Choroid plexus epithelial cell (primary cell): ENCODE measurements at regions not wholly inside any gene's neighbourhood (a gene's known extent, or its start where the extent isn't known, plus 50 kb on each side); places are given as distances from the start of the nearest gene placed in this dataset.
"Not testable (repeated sequence)": the region's sequence is repeated elsewhere in the genome, so short reads cannot be mapped to it uniquely, and the experiment has no call there.

Source experiments
- DNase-seq: peaks from one replicate; pipeline ENCODE4 v3.0.0-alpha.2; 2010; ENCODE audit warnings: low read depth
- H3K4me3 ChIP-seq: 2 replicates; pipeline ENCODE4 v1.5.1; 2011; ENCODE audit warnings: low read depth, mild to moderate bottlenecking, control low read depth, low read length, moderate library complexity
- TF ChIP-seq, protein P1 (sequence below): conservative IDR thresholded peaks from 2 replicates; pipeline ENCODE4 v1.5.1; 2011; ENCODE audit warnings: low read depth, mild to moderate bottlenecking, control low read depth, inconsistent platforms, low read length, moderate library complexity

DNA sequence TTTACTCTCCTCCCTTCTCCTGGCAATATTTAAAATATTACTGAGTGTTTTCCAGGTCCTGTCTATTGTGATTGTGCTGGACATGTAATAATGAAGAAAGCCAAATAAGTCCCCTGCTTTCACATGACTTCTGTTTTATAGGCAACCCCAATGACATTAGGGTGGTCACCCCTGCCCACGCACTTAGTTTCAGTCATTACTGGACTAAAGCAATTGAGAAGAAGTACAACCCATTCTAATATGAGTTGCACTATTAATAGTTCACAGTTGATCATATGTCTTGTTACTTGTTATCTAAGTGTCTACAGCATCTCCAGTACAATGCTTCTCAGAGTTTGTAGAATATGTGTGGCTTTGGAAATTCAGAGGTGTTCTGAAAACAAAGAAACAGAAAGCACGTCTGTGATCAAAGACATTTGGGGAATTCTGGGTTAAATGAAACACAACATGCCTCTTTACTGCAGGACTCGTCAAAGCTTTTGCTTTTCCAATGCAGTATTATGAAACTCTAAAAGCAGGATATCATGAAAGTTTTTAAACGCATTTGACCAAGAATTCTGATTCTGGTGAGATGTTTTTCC lies 789.5 kb downstream of the DHX35 start:
- H3K4me3 ChIP-seq = no peak overlapping the region
- TF ChIP-seq, protein P1, sequence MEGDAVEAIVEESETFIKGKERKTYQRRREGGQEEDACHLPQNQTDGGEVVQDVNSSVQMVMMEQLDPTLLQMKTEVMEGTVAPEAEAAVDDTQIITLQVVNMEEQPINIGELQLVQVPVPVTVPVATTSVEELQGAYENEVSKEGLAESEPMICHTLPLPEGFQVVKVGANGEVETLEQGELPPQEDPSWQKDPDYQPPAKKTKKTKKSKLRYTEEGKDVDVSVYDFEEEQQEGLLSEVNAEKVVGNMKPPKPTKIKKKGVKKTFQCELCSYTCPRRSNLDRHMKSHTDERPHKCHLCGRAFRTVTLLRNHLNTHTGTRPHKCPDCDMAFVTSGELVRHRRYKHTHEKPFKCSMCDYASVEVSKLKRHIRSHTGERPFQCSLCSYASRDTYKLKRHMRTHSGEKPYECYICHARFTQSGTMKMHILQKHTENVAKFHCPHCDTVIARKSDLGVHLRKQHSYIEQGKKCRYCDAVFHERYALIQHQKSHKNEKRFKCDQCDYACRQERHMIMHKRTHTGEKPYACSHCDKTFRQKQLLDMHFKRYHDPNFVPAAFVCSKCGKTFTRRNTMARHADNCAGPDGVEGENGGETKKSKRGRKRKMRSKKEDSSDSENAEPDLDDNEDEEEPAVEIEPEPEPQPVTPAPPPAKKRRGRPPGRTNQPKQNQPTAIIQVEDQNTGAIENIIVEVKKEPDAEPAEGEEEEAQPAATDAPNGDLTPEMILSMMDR = no peak
- no peak for DNase-seq

DNA sequence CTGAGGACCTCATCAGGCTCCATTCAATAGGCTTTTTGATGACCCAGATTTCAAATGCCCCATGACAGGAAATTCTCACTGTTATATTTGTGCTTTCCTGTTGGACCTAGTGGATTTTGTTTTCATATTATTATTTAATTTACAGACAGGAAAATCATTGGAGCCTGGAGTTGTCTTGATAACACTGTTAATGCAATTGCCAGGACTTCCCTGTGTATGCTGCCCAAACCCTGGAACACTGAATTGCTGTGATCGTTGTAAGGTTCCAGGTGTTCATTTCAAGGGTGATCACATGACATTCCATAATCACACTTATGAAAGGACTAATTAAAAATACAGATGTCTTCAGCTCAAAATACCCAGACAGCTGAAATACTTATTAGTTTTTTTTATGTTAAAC lies 783.2 kb downstream of the DHX35 start:
- TF ChIP-seq, protein P1 = no peak
- H3K4me3 ChIP-seq = no peak overlapping the region
- DNase-seq = no peak

DNA sequence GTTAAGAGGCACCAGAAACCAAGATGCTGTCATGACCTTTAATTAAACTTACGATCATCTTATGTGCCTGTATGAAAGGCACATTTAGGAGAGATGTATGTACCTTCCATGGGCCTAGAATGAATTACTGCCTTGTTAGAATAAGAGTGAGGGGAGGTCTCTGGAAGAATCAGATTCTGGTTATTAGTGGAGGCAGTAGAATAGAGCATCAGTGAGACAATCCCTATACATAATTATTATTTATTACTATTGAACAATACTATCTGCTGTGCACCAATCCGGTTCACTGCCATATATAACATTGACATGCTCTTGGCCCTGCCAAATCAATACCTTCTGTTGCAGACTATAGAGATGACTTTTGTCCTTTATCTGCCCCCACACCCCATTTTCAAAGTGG lies 776.5 kb downstream of the DHX35 start:
- no peak for DNase-seq
- no peak overlapping the region for H3K4me3 ChIP-seq
- TF ChIP-seq, protein P1 = no peak

DNA sequence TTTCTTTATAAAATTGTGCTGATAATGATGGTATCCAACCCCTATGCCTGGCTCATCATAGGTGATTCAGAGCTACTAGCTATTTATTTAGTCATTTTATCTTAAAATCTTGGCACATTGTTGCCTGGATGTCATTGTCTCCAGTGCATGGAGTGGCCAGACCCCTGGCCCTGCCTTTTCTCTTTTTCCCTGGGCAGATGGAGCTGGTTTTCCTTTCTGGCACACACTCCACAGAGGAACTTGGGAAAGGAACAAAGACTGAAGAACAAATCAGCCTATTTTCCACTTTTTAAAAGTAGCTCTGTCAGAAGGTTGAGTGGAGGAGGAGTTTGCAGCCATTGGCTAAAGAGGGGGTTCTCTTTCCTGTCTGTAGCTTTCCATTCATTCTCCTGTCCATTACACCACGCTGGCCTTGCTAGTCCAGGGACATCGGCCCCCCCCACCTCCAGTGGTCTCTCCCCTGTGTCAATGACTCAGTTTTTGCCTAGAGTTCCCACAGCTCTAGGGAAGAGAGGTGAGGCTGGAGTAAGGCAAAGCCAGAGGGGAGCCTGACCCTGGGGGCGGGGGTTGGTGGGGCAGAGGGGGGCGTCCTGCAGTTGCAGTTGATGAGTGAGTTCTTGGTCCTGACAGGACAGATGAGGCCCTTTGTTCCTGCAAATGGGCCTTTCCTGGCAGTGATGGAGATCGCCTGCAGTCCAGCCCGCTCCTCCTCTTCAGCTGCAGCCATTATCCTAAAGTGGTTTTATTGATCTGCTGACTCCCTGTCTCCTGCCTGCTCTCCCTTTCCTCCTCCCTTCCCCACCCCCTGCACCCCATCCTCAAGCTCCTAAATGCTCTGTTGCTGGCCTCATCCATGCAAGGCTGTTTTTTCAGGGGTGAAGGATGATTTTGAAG lies 774.5 kb downstream of the DHX35 start:
- no peak overlapping the region for H3K4me3 ChIP-seq
- TF ChIP-seq, protein P1 = no peak
- DNase-seq = no peak

DNA sequence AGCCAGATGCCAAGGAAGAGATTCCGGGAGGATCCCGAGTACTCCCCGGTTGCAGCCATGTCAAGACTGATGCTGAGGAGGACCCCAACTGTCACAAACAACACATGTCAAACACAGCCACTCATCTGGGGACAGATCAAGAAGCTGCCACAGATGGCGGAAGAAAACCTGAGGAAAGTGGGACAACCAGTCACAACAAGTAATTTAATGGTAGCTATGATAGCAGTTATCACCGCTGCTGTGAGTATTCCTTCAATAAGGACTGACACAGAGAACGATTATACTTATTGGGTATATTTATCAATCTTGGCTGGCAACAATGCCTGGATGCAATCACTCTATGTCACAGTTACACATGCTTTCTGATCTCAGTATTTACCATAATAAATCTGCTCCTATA lies 763.4 kb downstream of the DHX35 start:
- H3K4me3 ChIP-seq, DNase-seq: not testable (repeated sequence)

DNA sequence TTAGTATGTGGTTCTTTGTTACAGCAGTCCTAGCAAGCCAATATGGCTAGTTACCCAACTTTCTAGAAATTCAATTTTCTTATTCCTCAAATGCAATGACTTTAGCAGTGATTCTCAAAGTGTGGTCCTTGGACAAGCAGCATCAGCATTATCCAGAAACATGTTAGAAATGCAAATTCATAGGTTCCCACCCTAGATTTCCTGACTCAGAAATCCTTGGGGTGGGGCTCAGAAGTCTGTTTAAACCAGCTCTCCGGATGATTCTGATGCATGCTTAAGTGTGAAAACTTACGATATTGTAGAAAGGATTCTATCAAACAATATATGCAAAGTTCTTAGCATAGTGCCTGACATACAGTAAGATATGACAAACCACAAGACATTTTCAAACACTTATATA lies 757.1 kb downstream of the DHX35 start:
- TF ChIP-seq, protein P1 = no peak
- no peak for DNase-seq
- no peak overlapping the region for H3K4me3 ChIP-seq

DNA sequence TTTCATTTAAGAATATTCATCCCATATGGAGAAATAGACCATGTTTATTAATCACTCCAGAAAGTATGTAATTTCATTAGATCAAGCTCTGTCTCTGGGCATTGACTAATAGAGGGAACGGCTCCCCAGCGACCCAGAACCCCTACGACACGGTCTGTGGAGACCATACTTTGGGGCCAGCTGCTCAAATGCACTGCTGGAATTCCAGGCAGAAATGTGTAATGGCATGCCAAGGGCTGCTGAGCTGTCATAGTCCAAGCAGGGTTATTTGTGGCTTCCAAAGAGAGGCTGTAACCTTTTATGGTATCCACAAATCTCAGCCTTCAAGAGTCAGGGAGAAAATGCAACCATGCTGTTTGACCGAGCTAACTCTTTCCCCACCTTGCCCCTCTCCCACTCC lies 755.8 kb downstream of the DHX35 start:
- H3K4me3 ChIP-seq = no peak overlapping the region
- no peak for DNase-seq
- TF ChIP-seq, protein P1 = no peak
